BLaER1 treated with 17β-estradiol and CSF1 and Interleukin-3, amounts not matched to agents 10 nM and 100 nM (cell line): ENCODE measurements at regions not wholly inside any gene's neighbourhood (a gene's known extent, or its start where the extent isn't known, plus 50 kb on each side); places are given as distances from the start of the nearest gene placed in this dataset.
"Not testable (repeated sequence)": the region's sequence is repeated elsewhere in the genome, so short reads cannot be mapped to it uniquely, and the experiment has no call there.

Experiments
- H3K27ac ChIP-seq, 11 experiments: shearing (Covaris generic); formaldehyde crosslinking; 2 replicates each; pipeline ENCODE4 v1.8.1; 2022
- H3K27me3 ChIP-seq, 11 experiments: shearing (Covaris generic); formaldehyde crosslinking; 2 replicates each; pipeline ENCODE4 v1.8.1; 2022
- H3K36me3 ChIP-seq, 11 experiments: shearing (Covaris generic); formaldehyde crosslinking; 2 replicates each; pipeline ENCODE4 v1.8.1; 2022
- H3K4me1 ChIP-seq, 10 experiments: shearing (Covaris generic); formaldehyde crosslinking; 2 replicates each; pipeline ENCODE4 v1.8.1; 2022
- H3K4me2 ChIP-seq, 11 experiments: shearing (Covaris generic); formaldehyde crosslinking; 2 replicates each; pipeline ENCODE4 v1.8.1; 2022
- H3K4me3 ChIP-seq, 10 experiments: shearing (Covaris generic); formaldehyde crosslinking; 2 replicates each; pipeline ENCODE4 v1.8.1; 2022
- H3K9ac ChIP-seq, 11 experiments: shearing (Covaris generic); formaldehyde crosslinking; 2 replicates each; pipeline ENCODE4 v1.8.1; 2022
- H3K9me3 ChIP-seq, 11 experiments: shearing (Covaris generic); formaldehyde crosslinking; replicated peaks in 1 of 11; 2 replicates each; pipeline ENCODE4 v1.8.1; 2022
- H4K20me1 ChIP-seq, 11 experiments: shearing (Covaris generic); formaldehyde crosslinking; 2 replicates each; pipeline ENCODE4 v1.8.1; 2022
- Cebpa-rat ChIP-seq, 11 experiments: shearing (Covaris generic); IDR thresholded peaks; 2 replicates each; pipeline ENCODE4 v1.8.1; 2022

GRCh38 chr9:68619072-68619471, 78.4 kb upstream of the TMEM252 start:
- Histone ChIP-seq H3K4me1 (no peaks in the 10 kb centered on the region), H3K36me3 (0 out of 22 replicates have a peak, but pooled peaks cover 0 to 6% (median 0%) of the 10 kb centered on the region in 11 experiments), H3K27me3 (no peaks in the 10 kb centered on the region), H4K20me1 (no peaks in the 10 kb centered on the region), H3K9ac (no peak overlapping the region), H3K9me3 (peaks cover 28 to 48% (median 42%) of the 10 kb centered on the region in 11 experiments), H3K4me2 (no peak overlapping the region), H3K4me3 (no peak overlapping the region), H3K27ac (no peak overlapping the region)
- TF ChIP-seq Cebpa-rat (IDR thresholded peaks at IDR 0.05): no peak

- no peak for TF ChIP-seq Cebpa-rat (IDR thresholded peaks at IDR 0.05)
- Histone ChIP-seq H3K9me3 (peaks cover 23 to 43% (median 37%) of the 10 kb centered on the region in 11 experiments), H3K36me3 (0 out of 22 replicates have a peak, but pooled peaks cover 0 to 6% (median 0%) of the 10 kb centered on the region in 11 experiments), H3K4me1 (no peaks in the 10 kb centered on the region), H3K27me3 (no peaks in the 10 kb centered on the region), H3K27ac (no peak overlapping the region), H4K20me1 (no peaks in the 10 kb centered on the region), H3K4me2 (no peak overlapping the region), H3K9ac (no peak overlapping the region), H3K4me3 (no peak overlapping the region)
Measured at GRCh38 chr9:68619636-68620035, 79.0 kb upstream of the TMEM252 start.

- Histone ChIP-seq H3K9ac (no peak overlapping the region), H3K27ac (no peak overlapping the region), H3K4me3 (no peak overlapping the region), H3K36me3 (no peaks in the 10 kb centered on the region), H3K9me3 (no peaks in the 10 kb centered on the region), H3K27me3 (no peaks in the 10 kb centered on the region), H3K4me1 (no peaks in the 10 kb centered on the region), H3K4me2 (no peak overlapping the region), H4K20me1 (no peaks in the 10 kb centered on the region)
- TF ChIP-seq Cebpa-rat (IDR thresholded peaks at IDR 0.05): no peak
Measured at GRCh38 chr9:68625559-68625958, 79.5 kb upstream of the PIP5K1B start.

- no peaks in the 10 kb centered on the region for H3K36me3 ChIP-seq
- no peak overlapping the region for H3K4me2 ChIP-seq
- TF ChIP-seq Cebpa-rat (IDR thresholded peaks at IDR 0.05): no peak
- H3K27ac ChIP-seq: no peak overlapping the region
- no peaks in the 10 kb centered on the region for H3K9me3 ChIP-seq
- H3K27me3 ChIP-seq: no peaks in the 10 kb centered on the region
- no peaks in the 10 kb centered on the region for H3K4me1 ChIP-seq
- no peak overlapping the region for H3K4me3 ChIP-seq
- no peaks in the 10 kb centered on the region for H4K20me1 ChIP-seq
- H3K9ac ChIP-seq: no peak overlapping the region
Measured at GRCh38 chr9:68626526-68626925, 78.5 kb upstream of the PIP5K1B start.

- no peak for TF ChIP-seq Cebpa-rat (IDR thresholded peaks at IDR 0.05)
- H3K36me3 ChIP-seq: no peaks in the 10 kb centered on the region
Measured at GRCh38 chr9:68627104-68627503, 77.9 kb upstream of the PIP5K1B start.

GRCh38 chr9:68627594-68627993, 77.4 kb upstream of the PIP5K1B start:
- Histone ChIP-seq H3K27ac (no peak overlapping the region), H3K4me2 (no peak overlapping the region), H3K4me3 (no peak overlapping the region), H3K4me1 (no peaks in the 10 kb centered on the region), H4K20me1 (no peaks in the 10 kb centered on the region), H3K9ac (no peak overlapping the region), H3K9me3 (no peaks in the 10 kb centered on the region), H3K36me3 (no peaks in the 10 kb centered on the region), H3K27me3 (no peaks in the 10 kb centered on the region)
- no peak for TF ChIP-seq Cebpa-rat (IDR thresholded peaks at IDR 0.05)

More at GRCh38 chr9:68627104-68627503, 77.9 kb upstream of the PIP5K1B start:
- Histone ChIP-seq H3K9ac (no peak overlapping the region), H3K4me2 (no peak overlapping the region), H4K20me1 (no peaks in the 10 kb centered on the region), H3K4me1 (no peaks in the 10 kb centered on the region), H3K4me3 (no peak overlapping the region), H3K27me3 (no peaks in the 10 kb centered on the region), H3K9me3 (no peaks in the 10 kb centered on the region), H3K27ac (no peak overlapping the region)

GRCh38 chr9:68629042-68629441, 76.0 kb upstream of the PIP5K1B start:
- no peaks in the 10 kb centered on the region for H3K4me1 ChIP-seq
- no peak overlapping the region for H3K27ac ChIP-seq
- no peaks in the 10 kb centered on the region for H3K36me3 ChIP-seq
- H3K9me3 ChIP-seq: no peaks in the 10 kb centered on the region
- H3K27me3 ChIP-seq: no peaks in the 10 kb centered on the region
- no peak for TF ChIP-seq Cebpa-rat (IDR thresholded peaks at IDR 0.05)
- H3K4me2 ChIP-seq: no peak overlapping the region
- H3K9ac ChIP-seq: no peak overlapping the region
- H3K4me3 ChIP-seq: no peak overlapping the region
- H4K20me1 ChIP-seq: no peaks in the 10 kb centered on the region

- Histone ChIP-seq H3K4me2 (no peak overlapping the region), H3K27me3 (no peaks in the 10 kb centered on the region), H3K9ac (no peak overlapping the region), H3K4me3 (no peak overlapping the region), H3K4me1 (no peaks in the 10 kb centered on the region), H4K20me1 (no peaks in the 10 kb centered on the region), H3K36me3 (no peaks in the 10 kb centered on the region), H3K27ac (no peak overlapping the region), H3K9me3 (no peaks in the 10 kb centered on the region)
- no peak for TF ChIP-seq Cebpa-rat (IDR thresholded peaks at IDR 0.05)
Measured at GRCh38 chr9:68631811-68632210, 73.2 kb upstream of the PIP5K1B start.

GRCh38 chr9:68637020-68637419, 68.0 kb upstream of the PIP5K1B start:
- Histone ChIP-seq H3K9ac (no peak overlapping the region), H3K27me3 (no peaks in the 10 kb centered on the region), H3K4me3 (no peak overlapping the region), H3K27ac (no peak overlapping the region), H3K36me3 (no peaks in the 10 kb centered on the region), H4K20me1 (no peaks in the 10 kb centered on the region), H3K9me3 (no peaks in the 10 kb centered on the region; a peak in 1 of 22 replicates), H3K4me2 (no peak overlapping the region), H3K4me1 (peaks cover 22 to 42% (median 31%) of the 10 kb centered on the region in 10 experiments)
- no peak for TF ChIP-seq Cebpa-rat (IDR thresholded peaks at IDR 0.05)

- not testable (repeated sequence) for H3K27ac ChIP-seq
Measured at GRCh38 chr9:68639261-68639660, 65.8 kb upstream of the PIP5K1B start.

More at GRCh38 chr9:68639261-68639660, 65.8 kb upstream of the PIP5K1B start:
- H3K27me3 ChIP-seq, H3K36me3 ChIP-seq, H3K4me3 ChIP-seq, H3K9ac ChIP-seq, H3K9me3 ChIP-seq, H4K20me1 ChIP-seq: not testable (repeated sequence)
- Histone ChIP-seq H3K4me2 (peak overlapping the region; percentile 27 to 80 (median 68); a peak in 19 of 22 replicates), H3K4me1 (peaks cover 29 to 63% (median 44%) of the 10 kb centered on the region in 10 experiments)
